ENCODE measurements at regions not wholly inside any gene's neighbourhood (a gene's known extent, or its start where the extent isn't known, plus 50 kb on each side); places are given as distances from the start of the nearest gene placed in this dataset.

- intact Hi-C loops (cut with DNase I), result no loop called here
- DNase-seq (ENCODE audit: low spot score), result no peak
- ATAC-seq, result no peak
Measured at GRCh38 chr15:88323976-88324740, 67.6 kb upstream of the NTRK3 start.

DNA sequence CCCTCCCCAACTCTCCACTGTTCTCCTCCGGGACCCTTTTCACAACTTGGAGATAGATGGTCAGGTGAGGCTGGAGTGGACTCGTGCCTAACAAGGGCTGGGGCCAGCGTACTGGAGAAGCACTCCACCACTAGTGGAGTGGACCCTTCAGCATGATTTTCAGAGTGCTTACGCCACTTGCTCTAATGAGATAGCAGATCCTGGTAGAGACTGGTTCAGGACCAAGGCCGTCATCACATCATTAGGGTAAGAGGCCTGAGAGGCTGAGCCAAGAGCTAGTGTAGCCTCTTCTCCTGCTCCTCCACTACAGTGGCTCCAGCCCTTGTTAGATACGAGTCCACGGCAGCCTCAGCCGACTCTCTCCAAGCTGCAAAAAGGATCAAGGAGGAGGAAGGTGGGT lies 66.9 kb upstream of the NTRK3 start:
- ATAC-seq (no peak), DNase-seq (ENCODE audit: low spot score) (no peak)

GRCh38 chr15:88322461-88322860 lies 65.9 kb upstream of the NTRK3 start:
- ATAC-seq (no peak), DNase-seq (ENCODE audit: low spot score) (no peak)
- intact Hi-C loops (cut with DNase I), result no loop called here

More for the DNA sequence above, 66.9 kb upstream of the NTRK3 start:
- intact Hi-C loops (cut with DNase I), result no loop called here

DNA sequence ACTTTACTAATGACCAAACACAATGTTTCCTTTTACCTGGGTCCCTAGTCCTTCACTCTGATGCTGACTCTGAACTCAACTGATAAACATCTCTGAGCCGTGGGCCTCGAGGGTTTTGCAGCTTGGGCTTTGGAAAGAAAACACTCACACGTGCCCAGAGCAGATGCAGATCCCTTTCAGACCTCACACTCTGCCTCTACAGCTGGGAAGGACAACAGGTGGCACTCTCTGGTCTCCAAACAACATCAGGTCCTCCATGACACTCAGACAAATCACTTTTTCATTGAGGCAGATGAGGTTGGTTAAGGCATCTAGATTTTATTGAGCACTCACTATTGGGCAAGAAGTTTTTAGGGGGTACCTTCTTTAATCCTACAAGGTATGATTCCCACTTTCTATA lies 64.7 kb upstream of the NTRK3 start:
- DNase-seq (ENCODE audit: low spot score), result no peak
- no peak for ATAC-seq
- intact Hi-C loops (cut with DNase I), result no loop called here

- DNase-seq (ENCODE audit: low spot score) (no peak), ATAC-seq (no peak)
- intact Hi-C loops (cut with DNase I), result no loop called here
Measured at GRCh38 chr15:88316586-88316985, 60.0 kb upstream of the NTRK3 start.

- ATAC-seq (no peak), DNase-seq (ENCODE audit: low spot score) (no peak)
- intact Hi-C loops (cut with DNase I), result no loop called here
Measured at GRCh38 chr15:88315221-88315878, 58.8 kb upstream of the NTRK3 start.

- DNase-seq (ENCODE audit: low spot score) (no peak), ATAC-seq (no peak)
- intact Hi-C loops (cut with DNase I), result no loop called here
Measured at GRCh38 chr15:88312941-88313579, 56.5 kb upstream of the NTRK3 start.

DNA sequence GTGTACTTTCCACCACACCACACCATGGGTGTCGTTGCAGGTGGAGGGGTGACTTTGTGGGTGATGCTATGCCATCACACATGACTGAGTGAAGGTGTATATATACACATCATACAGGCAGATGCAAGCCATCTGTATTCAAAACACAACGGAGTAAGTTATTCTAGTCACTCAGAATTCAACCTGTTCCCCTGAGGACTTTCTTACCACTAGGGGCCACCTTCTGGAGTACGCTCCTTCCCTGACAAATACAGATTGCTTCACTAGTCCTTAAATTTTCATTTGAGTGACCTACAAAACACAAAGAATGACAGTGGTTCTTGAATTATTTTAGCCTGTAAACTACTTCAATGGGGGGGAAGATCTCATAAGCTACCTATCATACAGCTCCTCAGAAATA lies 52.8 kb upstream of the NTRK3 start:
- DNase-seq (ENCODE audit: low spot score), result no peak
- intact Hi-C loops (cut with DNase I), result no loop called here
- ATAC-seq, result no peak

DNA sequence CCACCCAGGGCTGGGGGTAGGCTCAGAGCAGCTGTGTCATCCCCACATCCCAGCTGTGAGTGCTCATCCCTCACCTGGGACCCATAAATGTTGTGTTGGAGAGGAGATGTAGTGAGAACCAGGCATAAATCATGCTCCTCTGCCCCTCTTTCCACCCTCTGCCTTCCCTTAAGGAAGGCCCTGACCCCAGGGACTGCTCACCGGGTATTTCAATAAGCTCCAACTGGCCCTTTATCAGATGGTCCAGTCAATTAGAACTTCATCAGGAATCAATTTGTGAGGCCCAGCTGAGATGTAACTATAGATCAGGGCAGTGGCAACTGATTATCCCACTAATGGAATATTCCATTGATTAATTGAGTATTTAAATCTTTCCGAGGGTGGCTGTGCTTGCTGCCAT lies 50.8 kb upstream of the NTRK3 start:
- ATAC-seq, result no peak
- no peak for DNase-seq (ENCODE audit: low spot score)
- intact Hi-C loops (cut with DNase I), result no loop called here

Measured in sciatic nerve (tissue), 2 donors.